GM10248 (cell line): ENCODE measurements at regions not wholly inside any gene's neighbourhood (a gene's known extent, or its start where the extent isn't known, plus 50 kb on each side); places are given as distances from the start of the nearest gene placed in this dataset.

Source experiments
- CTCF ChIA-PET: fragments of 300-600 bp; sonication (Branson Sonifier 250); formaldehyde crosslinking; extraction: SDS; loops from one replicate; lab custom pipeline; 2021; ENCODE audit warnings: antibody characterized with exemption; lab: Yijun Ruan, JAX
- POLR2A ChIA-PET: fragments of 350-650 bp; sonication (Branson Sonifier 250); formaldehyde crosslinking; extraction: SDS; loops from one replicate; lab custom pipeline; 2020; ENCODE audit warnings: antibody characterized with exemption; lab: Yijun Ruan, JAX
- DNase-seq: peaks from one replicate; pipeline ENCODE4 v3.0.0; 2012; ENCODE audit errors: extremely low spot score
- CTCF ChIP-seq: IDR thresholded peaks from 2 replicates; pipeline ENCODE4 v1.5.1; 2012; ENCODE audit warnings: mild to moderate bottlenecking, low read depth; ENCODE audit errors: extremely low read depth, missing control alignments, control extremely low read depth

- DNase-seq = no peak
- ChIA-PET POLR2A (no interaction called here), CTCF (no interaction called here)
- TF ChIP-seq CTCF = no peak
Observed at GRCh38 chr10:111993321-111993720, 190.2 kb downstream of the GPAM start.

- DNase-seq = no peak
- no peak for TF ChIP-seq CTCF
- POLR2A ChIA-PET = no interaction called here
- CTCF ChIA-PET = no interaction called here
Observed at GRCh38 chr10:111993872-111994426, 189.6 kb downstream of the GPAM start.

GRCh38 chr10:111996103-111996502 lies 187.5 kb downstream of the GPAM start:
- ChIA-PET POLR2A (no interaction called here), CTCF (interaction anchor here (1.6 kb wide), 1 partner anchor 10 kb away, joined by 5 read pairs; no protein-coding TSS in a partner anchor)
- DNase-seq = peak; percentile 25
- no peak for TF ChIP-seq CTCF

GRCh38 chr10:111998728-111999127 lies 184.8 kb downstream of the GPAM start:
- POLR2A ChIA-PET = no interaction called here

GRCh38 chr10:111999205-111999914 lies 184.2 kb downstream of the GPAM start:
- POLR2A ChIA-PET = no interaction called here
- no peak for DNase-seq
- TF ChIP-seq CTCF = no peak
- CTCF ChIA-PET = interaction anchor here (1.4 kb wide), 1 partner anchor 18 kb away, joined by 3 read pairs; no protein-coding TSS in a partner anchor

More at GRCh38 chr10:111998728-111999127, 184.8 kb downstream of the GPAM start:
- no peak for TF ChIP-seq CTCF
- DNase-seq = no peak
- CTCF ChIA-PET = no interaction called here

- no peak for TF ChIP-seq CTCF
- ChIA-PET POLR2A (no interaction called here), CTCF (interaction anchor here (1.4 kb wide), 1 partner anchor 17 kb away, joined by 3 read pairs; no protein-coding TSS in a partner anchor)
- no peak for DNase-seq
Observed at GRCh38 chr10:111999915-112000302, 183.7 kb downstream of the GPAM start.
